Loucy (cell line): ENCODE measurements at regions not wholly inside any gene's neighbourhood (a gene's known extent, or its start where the extent isn't known, plus 50 kb on each side); places are given as distances from the start of the nearest gene placed in this dataset.

ENCODE experiments used
- EZH2phosphoT487 ChIP-seq: fragments of 200-600 bp; IDR thresholded peaks from 2 replicates; pipeline ENCODE4 v1.6.1; 2018; ENCODE audit warnings: antibody characterized with exemption, mild to moderate bottlenecking, moderate library complexity, borderline replicate concordance
- TF ChIP-seq, protein P1 (sequence below): fragments of 200-600 bp; sonication (generic); conservative IDR thresholded peaks from 2 replicates; pipeline ENCODE4 v1.5.1; 2014; ENCODE audit warnings: mild to moderate bottlenecking, antibody characterized with exemption, low read length

DNA sequence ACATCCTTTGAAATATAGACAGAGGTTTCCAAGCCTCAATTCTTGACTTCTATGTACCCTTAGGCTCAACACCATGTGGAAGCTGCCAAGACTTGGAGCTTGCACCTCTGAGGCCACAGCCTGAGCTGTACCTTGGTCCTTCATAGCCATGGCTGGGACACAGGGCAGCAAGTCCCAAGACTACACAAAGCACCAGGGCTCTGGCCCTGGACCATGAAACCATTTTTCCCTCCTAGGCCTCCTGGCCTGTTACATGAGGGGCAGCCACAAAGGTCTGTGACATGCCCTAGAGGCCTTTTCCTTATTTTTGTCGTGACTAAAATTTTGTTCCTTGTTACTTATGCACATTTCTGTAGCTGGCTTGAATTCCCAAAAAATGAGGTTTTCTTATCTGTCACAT lies 953.1 kb upstream of the ADGRL4 start:
- TF ChIP-seq, protein P1, sequence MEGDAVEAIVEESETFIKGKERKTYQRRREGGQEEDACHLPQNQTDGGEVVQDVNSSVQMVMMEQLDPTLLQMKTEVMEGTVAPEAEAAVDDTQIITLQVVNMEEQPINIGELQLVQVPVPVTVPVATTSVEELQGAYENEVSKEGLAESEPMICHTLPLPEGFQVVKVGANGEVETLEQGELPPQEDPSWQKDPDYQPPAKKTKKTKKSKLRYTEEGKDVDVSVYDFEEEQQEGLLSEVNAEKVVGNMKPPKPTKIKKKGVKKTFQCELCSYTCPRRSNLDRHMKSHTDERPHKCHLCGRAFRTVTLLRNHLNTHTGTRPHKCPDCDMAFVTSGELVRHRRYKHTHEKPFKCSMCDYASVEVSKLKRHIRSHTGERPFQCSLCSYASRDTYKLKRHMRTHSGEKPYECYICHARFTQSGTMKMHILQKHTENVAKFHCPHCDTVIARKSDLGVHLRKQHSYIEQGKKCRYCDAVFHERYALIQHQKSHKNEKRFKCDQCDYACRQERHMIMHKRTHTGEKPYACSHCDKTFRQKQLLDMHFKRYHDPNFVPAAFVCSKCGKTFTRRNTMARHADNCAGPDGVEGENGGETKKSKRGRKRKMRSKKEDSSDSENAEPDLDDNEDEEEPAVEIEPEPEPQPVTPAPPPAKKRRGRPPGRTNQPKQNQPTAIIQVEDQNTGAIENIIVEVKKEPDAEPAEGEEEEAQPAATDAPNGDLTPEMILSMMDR, result no peak
- no peak for TF ChIP-seq EZH2phosphoT487
